ENCODE measurements at regions not wholly inside any gene's neighbourhood (a gene's known extent, or its start where the extent isn't known, plus 50 kb on each side); places are given as distances from the start of the nearest gene placed in this dataset.

DNA sequence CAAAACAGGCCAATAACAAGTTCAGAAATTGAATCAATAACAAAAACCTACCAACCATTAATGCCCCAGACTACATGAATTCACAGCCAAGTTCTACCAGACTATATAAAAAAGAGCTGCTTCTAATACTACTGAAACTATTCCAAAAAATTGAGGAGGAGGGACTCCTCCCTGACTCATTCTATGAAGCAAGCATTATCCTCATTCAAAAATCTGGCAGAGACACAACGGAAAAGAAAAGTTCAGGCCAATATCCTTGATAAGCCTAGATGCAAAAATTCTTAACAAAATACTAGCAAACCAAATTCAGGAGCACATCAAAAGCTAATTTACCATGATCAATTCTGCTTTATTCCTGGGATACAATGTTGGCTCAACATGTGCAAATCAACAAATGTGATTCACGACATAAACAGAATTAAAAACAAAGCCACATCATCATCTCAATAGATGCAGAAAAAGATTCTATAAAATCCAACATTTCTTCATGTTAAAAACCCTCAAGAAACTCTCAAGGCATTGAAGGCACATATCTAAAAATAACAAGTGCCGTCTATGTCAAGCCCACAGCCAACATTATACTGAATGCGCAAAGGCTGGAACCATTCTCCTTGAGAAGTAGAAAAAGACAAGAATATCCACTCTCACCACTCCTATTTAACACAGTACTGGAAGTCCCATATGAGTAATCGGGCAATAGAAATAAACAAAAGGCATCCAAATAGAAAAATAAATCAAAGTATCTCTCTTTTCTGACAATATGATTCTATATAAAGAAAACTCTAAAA is 573.6 kb upstream of the GRM7 start:
- FAIRE-seq (no peak), DNase-seq (no peak)
- H3K4me3 ChIP-seq (ENCODE audit: low read length in 3 of 3) = no peak overlapping the region
- H3K9ac ChIP-seq (ENCODE audit: low read length in 3 of 3) = no peak overlapping the region
- intact Hi-C loops (cut with DNase I) = no loop called here
- H3K4me1 ChIP-seq (ENCODE audit: control insufficient read depth in 2 of 3, insufficient read depth in 2 of 3, low read depth in 1 of 3, low read length in 3 of 3) = no peaks in the 10 kb centered on the region
- no peaks in the 10 kb centered on the region for H3K27me3 ChIP-seq (ENCODE audit: control insufficient read depth, insufficient read depth, low read length)
- H3K27ac ChIP-seq (ENCODE audit: low read depth in 2 of 2, low read length in 2 of 2) = no peak overlapping the region
- H3K9me3 ChIP-seq (ENCODE audit: control insufficient read depth in 2 of 3, insufficient read depth in 1 of 3, low read length in 3 of 3) = peaks cover 0 to 9% (median 0%) of the 10 kb centered on the region in 3 donors
- no peaks in the 10 kb centered on the region for H3K36me3 ChIP-seq (ENCODE audit: control insufficient read depth in 2 of 3, insufficient read depth in 3 of 3, low read length in 3 of 3)
- TF ChIP-seq, protein P1, sequence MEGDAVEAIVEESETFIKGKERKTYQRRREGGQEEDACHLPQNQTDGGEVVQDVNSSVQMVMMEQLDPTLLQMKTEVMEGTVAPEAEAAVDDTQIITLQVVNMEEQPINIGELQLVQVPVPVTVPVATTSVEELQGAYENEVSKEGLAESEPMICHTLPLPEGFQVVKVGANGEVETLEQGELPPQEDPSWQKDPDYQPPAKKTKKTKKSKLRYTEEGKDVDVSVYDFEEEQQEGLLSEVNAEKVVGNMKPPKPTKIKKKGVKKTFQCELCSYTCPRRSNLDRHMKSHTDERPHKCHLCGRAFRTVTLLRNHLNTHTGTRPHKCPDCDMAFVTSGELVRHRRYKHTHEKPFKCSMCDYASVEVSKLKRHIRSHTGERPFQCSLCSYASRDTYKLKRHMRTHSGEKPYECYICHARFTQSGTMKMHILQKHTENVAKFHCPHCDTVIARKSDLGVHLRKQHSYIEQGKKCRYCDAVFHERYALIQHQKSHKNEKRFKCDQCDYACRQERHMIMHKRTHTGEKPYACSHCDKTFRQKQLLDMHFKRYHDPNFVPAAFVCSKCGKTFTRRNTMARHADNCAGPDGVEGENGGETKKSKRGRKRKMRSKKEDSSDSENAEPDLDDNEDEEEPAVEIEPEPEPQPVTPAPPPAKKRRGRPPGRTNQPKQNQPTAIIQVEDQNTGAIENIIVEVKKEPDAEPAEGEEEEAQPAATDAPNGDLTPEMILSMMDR (IDR thresholded peaks at IDR 0.05; ENCODE audit: borderline replicate concordance, extremely low read depth, insufficient read depth) = no peak

DNA sequence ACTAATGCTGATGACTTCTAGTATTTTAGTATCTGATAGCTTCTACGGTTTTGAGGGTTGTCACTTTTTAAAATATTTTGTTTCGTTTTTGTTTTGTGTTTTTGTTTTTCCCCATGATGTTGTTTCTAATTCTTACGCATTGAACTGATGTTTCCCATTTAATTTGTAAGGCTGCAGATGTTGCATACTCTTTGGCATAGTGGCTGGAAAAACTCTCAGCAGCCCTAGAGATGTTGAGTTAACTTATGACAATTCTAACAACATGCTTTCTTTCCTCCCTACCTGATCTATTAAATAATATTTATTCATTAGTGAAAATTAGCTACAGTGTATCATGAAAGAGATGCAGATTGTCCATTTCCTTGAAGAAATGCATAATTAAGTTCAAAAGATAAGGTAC is 559.3 kb upstream of the GRM7 start:
- Histone ChIP-seq H3K27me3 (ENCODE audit: control insufficient read depth, insufficient read depth, low read length) (no peaks in the 10 kb centered on the region), H3K27ac (ENCODE audit: low read depth in 2 of 2, low read length in 2 of 2) (no peak overlapping the region), H3K4me3 (ENCODE audit: low read length in 3 of 3) (no peak overlapping the region), H3K4me1 (ENCODE audit: control insufficient read depth in 2 of 3, insufficient read depth in 2 of 3, low read depth in 1 of 3, low read length in 3 of 3) (no peaks in the 10 kb centered on the region), H3K9ac (ENCODE audit: low read length in 3 of 3) (no peak overlapping the region), H3K9me3 (ENCODE audit: control insufficient read depth in 2 of 3, insufficient read depth in 1 of 3, low read length in 3 of 3) (peaks cover 0 to 6% (median 0%) of the 10 kb centered on the region in 3 donors), H3K36me3 (ENCODE audit: control insufficient read depth in 2 of 3, insufficient read depth in 3 of 3, low read length in 3 of 3) (no peaks in the 10 kb centered on the region)
- DNase-seq = no peak
- TF ChIP-seq, protein P1 (IDR thresholded peaks at IDR 0.05; ENCODE audit: borderline replicate concordance, extremely low read depth, insufficient read depth) = no peak
- no peak for FAIRE-seq
- intact Hi-C loops (cut with DNase I) = no loop called here

DNA sequence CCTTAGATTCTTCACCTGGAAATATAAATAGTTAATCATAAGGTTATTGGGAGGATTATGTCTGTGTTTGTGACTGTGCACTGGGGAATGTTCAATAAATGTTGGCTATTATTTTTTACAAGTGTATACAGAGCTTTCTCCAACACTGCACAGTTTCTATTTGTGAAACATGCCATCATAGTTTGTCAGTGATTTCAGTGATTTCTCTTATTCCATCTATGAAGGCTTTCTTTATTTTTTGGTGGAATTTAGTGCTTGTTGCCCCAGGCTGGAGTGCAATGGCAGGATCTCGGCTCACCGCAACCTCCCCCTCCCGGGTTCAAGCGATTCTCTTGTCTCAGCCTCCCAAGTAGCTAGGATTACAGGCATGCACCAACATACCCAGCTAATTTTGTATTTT is 545.0 kb upstream of the GRM7 start:
- no peaks in the 10 kb centered on the region for H3K36me3 ChIP-seq (ENCODE audit: control insufficient read depth in 2 of 3, insufficient read depth in 3 of 3, low read length in 3 of 3)
- no peaks in the 10 kb centered on the region for H3K9me3 ChIP-seq (ENCODE audit: control insufficient read depth in 2 of 3, insufficient read depth in 1 of 3, low read length in 3 of 3)
- H3K4me3 ChIP-seq (ENCODE audit: low read length in 3 of 3) = no peak overlapping the region
- FAIRE-seq (no peak), DNase-seq (no peak)
- TF ChIP-seq, protein P1 (IDR thresholded peaks at IDR 0.05; ENCODE audit: borderline replicate concordance, extremely low read depth, insufficient read depth) = no peak
- intact Hi-C loops (cut with DNase I) = no loop called here
- no peak overlapping the region for H3K9ac ChIP-seq (ENCODE audit: low read length in 3 of 3)
- no peaks in the 10 kb centered on the region for H3K27me3 ChIP-seq (ENCODE audit: control insufficient read depth, insufficient read depth, low read length)
- no peaks in the 10 kb centered on the region for H3K4me1 ChIP-seq (ENCODE audit: control insufficient read depth in 2 of 3, insufficient read depth in 2 of 3, low read depth in 1 of 3, low read length in 3 of 3)
- no peak overlapping the region for H3K27ac ChIP-seq (ENCODE audit: low read depth in 2 of 2, low read length in 2 of 2)

All from kidney (tissue), 13 donors.